GM19023 (cell line): ENCODE measurements at regions not wholly inside any gene's neighbourhood (a gene's known extent, or its start where the extent isn't known, plus 50 kb on each side); places are given as distances from the start of the nearest gene placed in this dataset.

ENCODE experiments used
- ATAC-seq: cut with Tn5 transposase; IDR thresholded peaks from one replicate; pipeline ENCODE4 v1.9.1; 2021; ENCODE audit warnings: mild to moderate bottlenecking, moderate library complexity; ENCODE audit not compliant: unreplicated experiment

- no peak for ATAC-seq
These were observed 796.5 kb upstream of the SLIT2 start for GRCh38 chr4:19455196-19455595.

- ATAC-seq, result no peak
These were observed 813.5 kb upstream of the SLIT2 start for GRCh38 chr4:19438233-19438632.

GRCh38 chr4:19437008-19437407, 814.7 kb upstream of the SLIT2 start:
- no peak for ATAC-seq

- no peak for ATAC-seq
These were observed 822.0 kb upstream of the SLIT2 start for GRCh38 chr4:19429684-19430083.

- ATAC-seq, result no peak
These were observed 826.6 kb upstream of the SLIT2 start for GRCh38 chr4:19425146-19425545.

- ATAC-seq, result no peak
These were observed 834.4 kb upstream of the SLIT2 start for GRCh38 chr4:19417256-19417655.

GRCh38 chr4:19416146-19416545, 835.6 kb upstream of the SLIT2 start:
- no peak for ATAC-seq

GRCh38 chr4:19408490-19408889, 843.2 kb upstream of the SLIT2 start:
- ATAC-seq, result no peak

- no peak for ATAC-seq
These were observed 844.9 kb upstream of the SLIT2 start for GRCh38 chr4:19406789-19407188.

- ATAC-seq, result no peak
These were observed 847.8 kb upstream of the SLIT2 start for GRCh38 chr4:19403786-19404370.

GRCh38 chr4:19402581-19403065, 849.1 kb upstream of the SLIT2 start:
- ATAC-seq, result no peak

GRCh38 chr4:19401301-19402080, 850.2 kb upstream of the SLIT2 start:
- ATAC-seq, result no peak

- ATAC-seq, result no peak
These were observed 850.9 kb upstream of the SLIT2 start for GRCh38 chr4:19400820-19401219.

GRCh38 chr4:19399001-19399400, 852.7 kb upstream of the SLIT2 start:
- no peak for ATAC-seq

GRCh38 chr4:19386786-19387185, 864.9 kb upstream of the SLIT2 start:
- ATAC-seq, result no peak

GRCh38 chr4:19382993-19383756, 868.5 kb upstream of the SLIT2 start:
- no peak for ATAC-seq

- ATAC-seq, result no peak
These were observed 870.6 kb upstream of the SLIT2 start for GRCh38 chr4:19381068-19381467.

- no peak for ATAC-seq
These were observed 871.1 kb upstream of the SLIT2 start for GRCh38 chr4:19380600-19380999.

- ATAC-seq, result no peak
These were observed 872.5 kb upstream of the SLIT2 start for GRCh38 chr4:19379191-19379708.

GRCh38 chr4:19375931-19376330, 875.8 kb upstream of the SLIT2 start:
- no peak for ATAC-seq

GRCh38 chr4:19375136-19375804, 876.4 kb upstream of the SLIT2 start:
- ATAC-seq, result no peak
